GM12878 (cell line): ENCODE measurements at regions not wholly inside any gene's neighbourhood (a gene's known extent, or its start where the extent isn't known, plus 50 kb on each side); places are given as distances from the start of the nearest gene placed in this dataset.

Experiments
- CEBPB ChIP-seq, 2 experiments: fragments of 150-350 bp in 1 of 2; IDR thresholded peaks; 2 replicates each; pipeline ENCODE4 v1.6.1; 2012 to 2014; ENCODE audit warnings: low read depth in 2 of 2, low read length in 2 of 2, borderline replicate concordance in 1 of 2, inconsistent platforms in 1 of 2
- POLR2A ChIP-seq: IDR thresholded peaks from 2 replicates; pipeline ENCODE4 v1.6.1; 2011; ENCODE audit warnings: low read depth, mild to moderate bottlenecking, low read length
- PRDM15 ChIP-seq: fragments of 450-650 bp; formaldehyde crosslinking; IDR thresholded peaks from 2 replicates; pipeline ENCODE4 v1.4.0; 2020; ENCODE audit warnings: mild to moderate bottlenecking, moderate library complexity
- RAD21 ChIP-seq: IDR thresholded peaks from 2 replicates; pipeline ENCODE4 v1.6.1; 2011; ENCODE audit warnings: mild to moderate bottlenecking, low read depth, low read length, moderate library complexity; ENCODE audit not compliant: insufficient read depth
- REST ChIP-seq: IDR thresholded peaks from 2 replicates; pipeline ENCODE4 v1.6.1; 2012; ENCODE audit warnings: mild to moderate bottlenecking, low read depth, low read length
- SREBF2 ChIP-seq: IDR thresholded peaks from 2 replicates; pipeline ENCODE4 v1.6.1; 2012; ENCODE audit warnings: mild to moderate bottlenecking, low read length
- ZNF274 ChIP-seq: IDR thresholded peaks from one replicate; pipeline ENCODE4 v1.8.0; 2011; ENCODE audit not compliant: insufficient read length, insufficient read depth
- TF ChIP-seq, protein P1 (sequence below), 3 experiments: IDR thresholded peaks in 2 of 3; conservative IDR thresholded peaks in 1 of 3; 2 replicates each; pipeline ENCODE4 v1.5.1; 2011; ENCODE audit warnings: low read depth in 3 of 3, low read length in 3 of 3, mild to moderate bottlenecking in 3 of 3, control low read depth in 2 of 3, moderate library complexity in 2 of 3, inconsistent platforms in 1 of 3, mixed read lengths in 1 of 3; ENCODE audit not compliant: control insufficient read depth in 2 of 3, insufficient read depth in 1 of 3; ENCODE audit errors: extremely low read depth in 1 of 3

DNA sequence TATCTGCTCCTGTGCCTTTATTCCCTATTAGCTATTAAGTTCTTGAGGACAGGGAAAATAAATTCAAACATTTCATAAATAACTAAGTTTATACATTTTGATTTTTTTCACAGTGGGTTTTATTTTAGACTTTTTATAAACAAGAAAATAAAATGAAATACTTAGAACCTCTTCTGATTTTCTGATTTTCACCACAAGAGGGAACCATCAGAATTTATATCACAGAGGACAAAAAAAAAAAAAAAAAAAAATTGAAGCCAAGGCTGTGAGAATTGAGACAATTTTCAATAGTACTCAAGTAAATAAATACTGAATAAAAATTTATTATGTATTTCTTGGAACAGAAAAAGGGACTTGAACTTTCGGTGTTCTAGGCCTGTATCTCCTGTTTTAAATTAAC, 288.1 kb downstream of the SH3BGRL start:
- TF ChIP-seq CEBPB (IDR thresholded peaks at IDR 0.05; ENCODE audit: borderline replicate concordance in 1 of 2, low read depth in 2 of 2, low read length in 2 of 2) (no peak), PRDM15 (CRISPR knock-in tag) (no peak), POLR2A (no peak), RAD21 (no peak), SREBF2 (no peak), REST (no peak), ZNF274 (no peak)
- TF ChIP-seq, protein P1, sequence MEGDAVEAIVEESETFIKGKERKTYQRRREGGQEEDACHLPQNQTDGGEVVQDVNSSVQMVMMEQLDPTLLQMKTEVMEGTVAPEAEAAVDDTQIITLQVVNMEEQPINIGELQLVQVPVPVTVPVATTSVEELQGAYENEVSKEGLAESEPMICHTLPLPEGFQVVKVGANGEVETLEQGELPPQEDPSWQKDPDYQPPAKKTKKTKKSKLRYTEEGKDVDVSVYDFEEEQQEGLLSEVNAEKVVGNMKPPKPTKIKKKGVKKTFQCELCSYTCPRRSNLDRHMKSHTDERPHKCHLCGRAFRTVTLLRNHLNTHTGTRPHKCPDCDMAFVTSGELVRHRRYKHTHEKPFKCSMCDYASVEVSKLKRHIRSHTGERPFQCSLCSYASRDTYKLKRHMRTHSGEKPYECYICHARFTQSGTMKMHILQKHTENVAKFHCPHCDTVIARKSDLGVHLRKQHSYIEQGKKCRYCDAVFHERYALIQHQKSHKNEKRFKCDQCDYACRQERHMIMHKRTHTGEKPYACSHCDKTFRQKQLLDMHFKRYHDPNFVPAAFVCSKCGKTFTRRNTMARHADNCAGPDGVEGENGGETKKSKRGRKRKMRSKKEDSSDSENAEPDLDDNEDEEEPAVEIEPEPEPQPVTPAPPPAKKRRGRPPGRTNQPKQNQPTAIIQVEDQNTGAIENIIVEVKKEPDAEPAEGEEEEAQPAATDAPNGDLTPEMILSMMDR (IDR thresholded peaks at IDR 0.05 in 2 of 3, conservative IDR thresholded peaks at IDR 0.05 in 1 of 3; ENCODE audit: control insufficient read depth in 2 of 3, extremely low read depth in 1 of 3, insufficient read depth in 1 of 3, low read depth in 3 of 3, low read length in 3 of 3), result no peak; a peak in 1 of 6 replicates
